DND-41 (cell line): ENCODE measurements at regions not wholly inside any gene's neighbourhood (a gene's known extent, or its start where the extent isn't known, plus 50 kb on each side); places are given as distances from the start of the nearest gene placed in this dataset.

ENCODE experiments used
- ATAC-seq: fragments of 200-7000 bp; cut with Tn5 transposase; 3 replicates; pipeline ENCODE4 v1.9.1; 2021; ENCODE audit warnings: low read depth; ENCODE audit not compliant: insufficient read depth
- DNase-seq: peaks from one replicate; pipeline ENCODE4 v3.0.0-alpha.2; 2020
- H2AFZ ChIP-seq: 2 replicates; pipeline ENCODE4 v1.6.0; 2012; ENCODE audit warnings: low read depth, low read length
- H3K27ac ChIP-seq: 2 replicates; pipeline ENCODE4 v1.5.1; 2012; ENCODE audit warnings: low read length, inconsistent platforms
- H3K27me3 ChIP-seq: fragments of 200-600 bp; sonication (generic); 2 replicates; pipeline ENCODE4 v1.6.0; 2012; ENCODE audit warnings: low read length, mild to moderate bottlenecking, inconsistent platforms; ENCODE audit not compliant: insufficient read depth, poor library complexity
- H3K36me3 ChIP-seq: 2 replicates; pipeline ENCODE4 v1.5.1; 2012; ENCODE audit warnings: low read length, inconsistent platforms; ENCODE audit not compliant: insufficient read depth
- H3K4me1 ChIP-seq: 2 replicates; pipeline ENCODE4 v1.5.1; 2012; ENCODE audit warnings: mild to moderate bottlenecking, low read length; ENCODE audit not compliant: insufficient read depth
- H3K4me2 ChIP-seq: 2 replicates; pipeline ENCODE4 v1.6.0; 2012; ENCODE audit warnings: mild to moderate bottlenecking, moderate library complexity, low read length, inconsistent platforms; ENCODE audit not compliant: insufficient read depth
- H3K4me3 ChIP-seq, 2 experiments: fragments of 200-600 bp in 1 of 2; shearing (Covaris generic) in 1 of 2; 2 replicates each; pipeline ENCODE4 v1.5.1; 2012 to 2016; ENCODE audit warnings: inconsistent platforms in 2 of 2, low read length in 2 of 2, mild to moderate bottlenecking in 2 of 2, low read depth in 1 of 2, moderate library complexity in 1 of 2
- H3K79me2 ChIP-seq: 2 replicates; pipeline ENCODE4 v1.6.0; 2012; ENCODE audit warnings: low read length, inconsistent platforms; ENCODE audit not compliant: insufficient read depth
- H3K9ac ChIP-seq: 2 replicates; pipeline ENCODE4 v1.6.0; 2012; ENCODE audit warnings: low read depth, mild to moderate bottlenecking, inconsistent platforms, low read length, moderate library complexity
- H3K9me3 ChIP-seq: 2 replicates; pipeline ENCODE4 v1.5.1; 2012; ENCODE audit warnings: low read length, moderate library complexity, mild to moderate bottlenecking, inconsistent platforms; ENCODE audit not compliant: insufficient read depth, severe bottlenecking
- H4K20me1 ChIP-seq: 2 replicates; pipeline ENCODE4 v1.6.0; 2012; ENCODE audit warnings: low read length; ENCODE audit not compliant: insufficient read depth
- CTCF ChIP-seq: IDR thresholded peaks from 2 replicates; pipeline ENCODE4 v1.5.1; 2012; ENCODE audit warnings: borderline replicate concordance, low read length, moderate library complexity, mild to moderate bottlenecking; ENCODE audit not compliant: poor library complexity, severe bottlenecking; ENCODE audit errors: extremely low read depth
- EZH2 ChIP-seq: IDR thresholded peaks from 3 replicates; pipeline ENCODE4 v1.6.1; 2012; ENCODE audit warnings: borderline replicate concordance, low read depth, mild to moderate bottlenecking, moderate library complexity, low read length, inconsistent platforms; ENCODE audit not compliant: severe bottlenecking

- no peak for DNase-seq
- Histone ChIP-seq H3K4me1 (no peaks in the 10 kb centered on the region), H3K27me3 (no peaks in the 10 kb centered on the region), H3K79me2 (no peaks in the 10 kb centered on the region), H3K27ac (no peak overlapping the region), H3K9me3 (peaks cover 11% of the 10 kb centered on the region), H3K4me3 (no peak overlapping the region), H3K4me2 (no peak overlapping the region), H3K9ac (no peak overlapping the region), H3K36me3 (no peaks in the 10 kb centered on the region), H4K20me1 (no peaks in the 10 kb centered on the region), H2AFZ (no peak overlapping the region)
- TF ChIP-seq EZH2 (no peak), CTCF (no peak)
- no peak for ATAC-seq
Measured at GRCh38 chr17:431494-431893, 78.9 kb upstream of the RPH3AL start.

- no peak overlapping the region for H3K27ac ChIP-seq
- no peaks in the 10 kb centered on the region for H3K79me2 ChIP-seq
- H3K36me3 ChIP-seq, result no peaks in the 10 kb centered on the region
- DNase-seq (no peak), ATAC-seq (no peak)
- H4K20me1 ChIP-seq, result no peaks in the 10 kb centered on the region
- no peak overlapping the region for H3K4me3 ChIP-seq
- H3K9ac ChIP-seq, result no peak overlapping the region
- no peaks in the 10 kb centered on the region for H3K4me1 ChIP-seq
- H3K27me3 ChIP-seq, result no peaks in the 10 kb centered on the region
- no peak for TF ChIP-seq EZH2
- TF ChIP-seq CTCF, result no peak
- no peak overlapping the region for H3K4me2 ChIP-seq
- no peak overlapping the region for H2AFZ ChIP-seq
- H3K9me3 ChIP-seq, result peaks cover 11% of the 10 kb centered on the region
Measured at GRCh38 chr17:429589-429988, 77.0 kb upstream of the RPH3AL start.

GRCh38 chr17:428414-428813 lies 75.8 kb upstream of the RPH3AL start:
- H3K27ac ChIP-seq, result no peak overlapping the region
- no peak for ATAC-seq

More at GRCh38 chr17:428414-428813, 75.8 kb upstream of the RPH3AL start:
- Histone ChIP-seq H3K9me3 (peaks cover 11% of the 10 kb centered on the region), H3K9ac (no peak overlapping the region), H3K27me3 (no peaks in the 10 kb centered on the region), H3K4me1 (no peaks in the 10 kb centered on the region), H3K79me2 (no peaks in the 10 kb centered on the region), H2AFZ (no peak overlapping the region), H3K4me2 (no peak overlapping the region), H3K36me3 (no peaks in the 10 kb centered on the region), H4K20me1 (no peaks in the 10 kb centered on the region), H3K4me3 (no peak overlapping the region)
- no peak for DNase-seq
- TF ChIP-seq CTCF, result no peak
- no peak for TF ChIP-seq EZH2
